Activated B cell treated with CpG ODN at 0.5 μM for 24 hours (primary cell): ENCODE measurements at regions not wholly inside any gene's neighbourhood (a gene's known extent, or its start where the extent isn't known, plus 50 kb on each side); places are given as distances from the start of the nearest gene placed in this dataset.

Experiments
- ATAC-seq: fragments of 200-7000 bp; cut with Tn5 transposase; one replicate; pipeline ENCODE4 v1.10.0; 2021; ENCODE audit warnings: low read depth, mild to moderate bottlenecking, moderate library complexity
- CTCF ChIA-PET: fragments of 350-600 bp; sonication (Branson Sonifier 250); formaldehyde crosslinking; loops from one replicate; lab custom pipeline; 2021; ENCODE audit warnings: antibody characterized with exemption; lab: Charles Lee
- POLR2A ChIA-PET: fragments of 350-600 bp; sonication (Branson Sonifier 250); formaldehyde crosslinking; loops from one replicate; lab custom pipeline; 2021; ENCODE audit warnings: antibody characterized with exemption; lab: Charles Lee
- DNase-seq: peaks from one replicate; pipeline ENCODE4 v3.0.0; 2022
- H3K27ac Mint-ChIP-seq: one replicate; pipeline ENCODE4 v1.8.0; 2020; ENCODE audit warnings: mixed read lengths
- H3K27me3 Mint-ChIP-seq: one replicate; pipeline ENCODE4 v1.8.0; 2021; ENCODE audit warnings: mixed read lengths
- H3K36me3 Mint-ChIP-seq: one replicate; pipeline ENCODE4 v1.8.0; 2021; ENCODE audit warnings: low read depth, mixed read lengths
- H3K4me1 Mint-ChIP-seq: one replicate; pipeline ENCODE4 v1.8.0; 2021; ENCODE audit warnings: mixed read lengths
- H3K4me3 Mint-ChIP-seq: one replicate; pipeline ENCODE4 v1.8.0; 2020; ENCODE audit warnings: mild to moderate bottlenecking, mixed read lengths
- H3K9me3 Mint-ChIP-seq: one replicate; pipeline ENCODE4 v1.8.0; 2020; ENCODE audit warnings: mixed read lengths
- intact Hi-C: fragments of 100-400 bp; cut with micrococcal nuclease; formaldehyde crosslinking; loops from one replicate; pipeline ENCODE4 v1.15.1; 2024
- TF ChIP-seq, protein P1 (sequence below): fragments of 200-600 bp; IDR thresholded peaks from one replicate; pipeline ENCODE4 v1.8.0; 2022; ENCODE audit warnings: antibody characterized with exemption, mild to moderate bottlenecking

GRCh38 chr13:53778937-53779336 is 750.3 kb downstream of the OLFM4 start:
- intact Hi-C loops, result no loop called here
- DNase-seq (no peak), ATAC-seq (no peak)
- ChIA-PET POLR2A (no interaction called here), CTCF (no interaction called here)
- Mint-ChIP-seq H3K4me3 (no peak overlapping the region), H3K27ac (no peak overlapping the region), H3K9me3 (no peaks in the 10 kb centered on the region), H3K27me3 (no peaks in the 10 kb centered on the region), H3K36me3 (no peaks in the 10 kb centered on the region), H3K4me1 (no peaks in the 10 kb centered on the region)
- TF ChIP-seq, protein P1, sequence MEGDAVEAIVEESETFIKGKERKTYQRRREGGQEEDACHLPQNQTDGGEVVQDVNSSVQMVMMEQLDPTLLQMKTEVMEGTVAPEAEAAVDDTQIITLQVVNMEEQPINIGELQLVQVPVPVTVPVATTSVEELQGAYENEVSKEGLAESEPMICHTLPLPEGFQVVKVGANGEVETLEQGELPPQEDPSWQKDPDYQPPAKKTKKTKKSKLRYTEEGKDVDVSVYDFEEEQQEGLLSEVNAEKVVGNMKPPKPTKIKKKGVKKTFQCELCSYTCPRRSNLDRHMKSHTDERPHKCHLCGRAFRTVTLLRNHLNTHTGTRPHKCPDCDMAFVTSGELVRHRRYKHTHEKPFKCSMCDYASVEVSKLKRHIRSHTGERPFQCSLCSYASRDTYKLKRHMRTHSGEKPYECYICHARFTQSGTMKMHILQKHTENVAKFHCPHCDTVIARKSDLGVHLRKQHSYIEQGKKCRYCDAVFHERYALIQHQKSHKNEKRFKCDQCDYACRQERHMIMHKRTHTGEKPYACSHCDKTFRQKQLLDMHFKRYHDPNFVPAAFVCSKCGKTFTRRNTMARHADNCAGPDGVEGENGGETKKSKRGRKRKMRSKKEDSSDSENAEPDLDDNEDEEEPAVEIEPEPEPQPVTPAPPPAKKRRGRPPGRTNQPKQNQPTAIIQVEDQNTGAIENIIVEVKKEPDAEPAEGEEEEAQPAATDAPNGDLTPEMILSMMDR, result no peak

GRCh38 chr13:53781941-53782340 is 753.3 kb downstream of the OLFM4 start:
- CTCF ChIA-PET, result interaction anchor here (0.9 kb wide), 1 partner anchor 9 kb away, joined by 3 read pairs; no protein-coding TSS in a partner anchor

GRCh38 chr13:53782488-53782961 is 753.9 kb downstream of the OLFM4 start:
- H3K4me3 Mint-ChIP-seq, result no peak overlapping the region
- POLR2A ChIA-PET, result no interaction called here
- TF ChIP-seq, protein P1, result no peak
- ATAC-seq (no peak), DNase-seq (no peak)
- no peaks in the 10 kb centered on the region for H3K36me3 Mint-ChIP-seq
- no peaks in the 10 kb centered on the region for H3K4me1 Mint-ChIP-seq
- H3K27ac Mint-ChIP-seq, result no peak overlapping the region
- CTCF ChIA-PET, result interaction anchor here (0.6 to 0.9 kb wide), 2 partner anchors 8 to 10 kb away, joined by 3 read pairs; no protein-coding TSS in a partner anchor
- intact Hi-C loops, result no loop called here
- no peaks in the 10 kb centered on the region for H3K9me3 Mint-ChIP-seq
- no peaks in the 10 kb centered on the region for H3K27me3 Mint-ChIP-seq

More at GRCh38 chr13:53781941-53782340, 753.3 kb downstream of the OLFM4 start:
- H3K4me1 Mint-ChIP-seq, result no peaks in the 10 kb centered on the region
- intact Hi-C loops, result no loop called here
- no peaks in the 10 kb centered on the region for H3K27me3 Mint-ChIP-seq
- TF ChIP-seq, protein P1, result no peak
- POLR2A ChIA-PET, result no interaction called here
- H3K36me3 Mint-ChIP-seq, result no peaks in the 10 kb centered on the region
- H3K9me3 Mint-ChIP-seq, result no peaks in the 10 kb centered on the region
- no peak for DNase-seq
- ATAC-seq, result no peak
- H3K27ac Mint-ChIP-seq, result no peak overlapping the region
- H3K4me3 Mint-ChIP-seq, result no peak overlapping the region

DNA sequence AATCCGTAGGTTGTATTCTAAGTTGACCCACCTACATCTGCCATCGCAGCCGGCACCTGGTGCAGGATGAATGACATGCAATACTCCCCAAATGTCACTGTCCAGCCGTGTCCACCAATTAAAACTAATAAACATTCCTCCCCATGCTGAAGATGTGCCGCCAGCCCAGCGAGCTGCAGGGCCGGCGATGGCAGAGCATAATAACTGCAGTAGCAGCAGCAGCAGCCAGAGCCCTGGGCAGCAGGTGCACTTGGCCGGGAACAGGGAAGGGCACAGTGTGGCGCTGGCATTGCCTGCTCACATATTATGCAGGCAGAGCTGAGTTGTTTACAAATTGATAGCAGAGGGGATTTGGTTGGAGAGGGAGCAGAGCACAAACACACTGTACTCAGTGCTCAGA is 754.9 kb downstream of the OLFM4 start:
- TF ChIP-seq, protein P1, result no peak
- no peak overlapping the region for H3K4me3 Mint-ChIP-seq
- ChIA-PET POLR2A (no interaction called here), CTCF (interaction anchor here (0.6 kb wide), 1 partner anchor 11 kb away, joined by 3 read pairs; no protein-coding TSS in a partner anchor)
- peaks cover 2% of the 10 kb centered on the region for H3K9me3 Mint-ChIP-seq
- ATAC-seq (no peak), DNase-seq (no peak)
- no peak overlapping the region for H3K27ac Mint-ChIP-seq
- H3K27me3 Mint-ChIP-seq, result no peaks in the 10 kb centered on the region
- no peaks in the 10 kb centered on the region for H3K36me3 Mint-ChIP-seq
- no peaks in the 10 kb centered on the region for H3K4me1 Mint-ChIP-seq
- intact Hi-C loops, result no loop called here

DNA sequence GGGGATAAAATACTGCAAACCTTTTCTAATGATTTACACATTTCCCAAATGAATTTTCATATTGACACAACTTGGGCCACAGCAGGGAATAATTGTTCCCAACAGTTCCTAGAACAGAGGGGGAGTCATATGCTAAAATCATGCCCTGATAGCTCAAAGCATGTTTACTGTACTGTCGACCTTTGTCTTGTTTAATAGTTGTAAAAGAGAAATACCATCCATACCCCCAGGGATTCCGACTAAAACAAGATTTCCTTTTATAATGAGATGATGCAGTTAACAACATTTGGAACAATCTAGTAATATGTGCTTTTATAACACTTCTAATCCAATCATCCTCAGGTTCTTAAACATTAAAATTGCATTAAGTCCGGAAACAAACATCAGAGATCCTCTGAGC is 759.7 kb downstream of the OLFM4 start:
- no peaks in the 10 kb centered on the region for H3K36me3 Mint-ChIP-seq
- H3K4me3 Mint-ChIP-seq, result no peak overlapping the region
- ATAC-seq (no peak), DNase-seq (no peak)
- POLR2A ChIA-PET, result no interaction called here
- H3K4me1 Mint-ChIP-seq, result no peaks in the 10 kb centered on the region
- no peaks in the 10 kb centered on the region for H3K27me3 Mint-ChIP-seq
- TF ChIP-seq, protein P1, result no peak
- H3K9me3 Mint-ChIP-seq, result peaks cover 4% of the 10 kb centered on the region
- no peak overlapping the region for H3K27ac Mint-ChIP-seq
- CTCF ChIA-PET, result no interaction called here
- intact Hi-C loops, result no loop called here
